ENCODE measurements at regions not wholly inside any gene's neighbourhood (a gene's known extent, or its start where the extent isn't known, plus 50 kb on each side); places are given as distances from the start of the nearest gene placed in this dataset.

DNA sequence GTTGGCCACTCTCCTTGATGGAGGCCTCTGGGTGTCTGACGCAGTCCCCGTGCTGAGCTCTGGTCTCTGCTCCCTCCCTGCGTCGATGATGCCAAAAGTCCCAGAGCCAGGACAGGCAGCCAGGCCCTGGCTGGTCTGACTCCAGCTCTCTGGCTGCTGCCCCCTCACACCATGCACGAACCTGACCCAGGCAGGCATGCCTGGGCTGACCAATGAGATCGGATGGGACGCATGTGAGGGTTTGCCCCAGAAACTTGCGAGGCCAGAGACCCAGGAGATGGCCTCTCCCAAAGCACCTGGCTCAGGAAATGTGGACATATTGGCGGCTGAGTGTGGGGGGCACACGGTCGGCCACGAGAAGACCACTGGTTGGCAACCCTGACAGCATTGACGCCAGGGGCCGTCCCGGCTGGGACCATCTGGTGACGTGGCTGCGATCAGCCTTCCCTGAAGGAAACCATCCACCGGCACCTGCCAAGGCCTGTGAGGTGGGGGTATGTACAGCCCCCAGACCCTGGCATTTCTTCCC lies 51.2 kb upstream of the FRMD1 start:
- no peak for DNase-seq (ENCODE audit: extremely low read depth in 1 of 11, low read depth in 9 of 11, low spot score in 4 of 11)

DNA sequence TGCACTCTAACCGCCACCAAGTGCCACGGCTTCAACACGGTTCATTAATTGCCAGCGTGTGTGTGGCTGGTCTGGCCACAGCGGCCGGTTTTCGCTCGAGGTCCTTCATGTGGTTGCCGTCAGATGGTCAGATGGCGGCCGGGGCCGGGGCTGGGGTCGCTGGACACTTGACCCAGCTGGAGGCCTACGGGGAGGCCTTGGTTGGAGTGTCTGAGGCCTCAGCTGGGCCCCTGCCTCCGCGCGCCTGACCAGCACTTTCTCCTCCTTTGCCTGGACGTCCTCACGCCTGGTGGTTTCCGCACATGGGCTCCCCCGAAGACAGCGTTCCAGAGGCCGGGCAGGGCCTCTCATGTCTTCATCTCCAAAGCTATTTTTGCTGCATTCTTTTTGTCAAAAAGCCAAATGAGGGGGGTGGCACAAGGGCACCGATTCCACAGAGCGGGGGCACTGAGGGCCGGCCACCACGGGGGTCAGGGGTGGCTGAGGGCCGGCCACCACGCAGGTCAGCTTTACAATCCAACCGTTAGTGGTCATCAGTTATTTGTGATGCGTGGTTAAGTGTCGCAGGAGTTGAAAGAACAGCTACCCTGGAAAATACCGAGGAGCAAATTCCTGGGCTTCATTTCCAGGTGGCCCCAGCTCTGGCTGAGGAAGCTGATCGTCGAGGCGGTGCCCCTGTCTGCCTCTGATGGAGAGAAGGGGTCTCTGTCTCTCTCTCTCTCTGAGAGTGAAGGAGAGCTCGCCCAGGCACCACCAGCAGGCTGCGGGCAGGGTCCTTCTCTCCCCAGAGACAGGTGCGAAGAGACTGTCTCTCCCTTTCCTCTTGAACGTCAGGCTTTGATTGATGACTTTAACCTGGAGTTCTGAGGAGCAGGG lies 50.5 kb upstream of the FRMD1 start:
- DNase-seq (ENCODE audit: extremely low read depth in 1 of 11, low read depth in 9 of 11, low spot score in 4 of 11) = no peak

DNA sequence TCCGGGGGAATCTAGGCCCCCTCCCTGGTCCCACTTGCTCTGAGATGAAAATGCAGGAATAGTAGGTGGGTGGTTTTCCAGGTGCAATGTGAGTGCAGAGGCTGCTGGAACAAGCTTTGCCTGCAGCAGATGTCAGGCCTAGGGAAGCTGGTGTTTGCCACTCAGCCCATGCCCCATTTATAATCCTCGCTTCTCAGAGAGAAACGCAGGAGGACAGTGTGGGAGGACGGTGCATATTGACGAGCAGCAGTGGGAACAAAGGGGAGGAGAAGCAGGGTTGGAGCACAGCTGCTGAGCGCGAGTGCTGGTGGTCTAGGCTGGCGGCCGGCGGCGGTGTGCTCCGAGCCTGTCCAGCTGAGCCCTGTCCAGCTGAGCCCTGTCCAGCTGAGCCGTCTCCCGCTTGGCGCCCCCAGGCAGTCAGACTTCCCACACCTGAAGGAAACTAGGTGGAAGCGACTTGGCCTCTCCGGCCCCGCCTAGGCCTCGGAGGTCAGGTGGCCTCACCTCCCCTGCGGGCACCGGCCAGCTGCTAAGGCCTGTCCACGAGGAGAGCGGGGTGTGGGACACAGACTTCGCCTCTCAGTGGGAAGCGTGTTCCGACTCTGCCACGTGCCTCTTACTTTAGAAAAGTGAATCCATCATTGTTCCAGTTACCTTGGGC lies 49.7 kb upstream of the FRMD1 start:
- DNase-seq (ENCODE audit: extremely low read depth in 1 of 11, low read depth in 9 of 11, low spot score in 4 of 11) = no peak
